AML-193 (cell line): ENCODE measurements at regions not wholly inside any gene's neighbourhood (a gene's known extent, or its start where the extent isn't known, plus 50 kb on each side); places are given as distances from the start of the nearest gene placed in this dataset.

Source experiments
- DNase-seq, 2 experiments: peaks; one replicate each; lab custom pipeline; 2025; lab: John Stamatoyannopoulos, UW

DNA sequence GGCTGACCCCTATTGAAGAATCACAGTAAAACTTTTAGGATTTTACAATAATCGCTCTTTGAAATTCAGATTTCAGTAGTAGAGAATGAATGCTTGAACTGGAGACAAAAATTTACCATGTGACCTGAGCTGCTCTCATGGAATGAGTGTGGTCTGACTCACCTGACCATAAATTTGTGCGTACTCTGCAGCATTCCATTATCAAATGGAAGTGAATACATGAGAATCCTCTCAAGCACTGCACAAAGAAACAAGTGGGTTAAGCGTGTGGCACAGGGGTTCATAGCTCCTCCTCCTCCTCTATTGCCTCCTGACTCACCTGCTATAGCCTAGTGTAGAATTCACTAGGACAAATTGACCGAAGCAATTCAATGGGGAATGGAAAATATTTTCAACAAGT is 269.8 kb upstream of the CDH9 start:
- DNase-seq = no peak

- DNase-seq = no peak
These were observed 251.8 kb upstream of the CDH9 start for GRCh38 chr5:27290172-27290571.

DNA sequence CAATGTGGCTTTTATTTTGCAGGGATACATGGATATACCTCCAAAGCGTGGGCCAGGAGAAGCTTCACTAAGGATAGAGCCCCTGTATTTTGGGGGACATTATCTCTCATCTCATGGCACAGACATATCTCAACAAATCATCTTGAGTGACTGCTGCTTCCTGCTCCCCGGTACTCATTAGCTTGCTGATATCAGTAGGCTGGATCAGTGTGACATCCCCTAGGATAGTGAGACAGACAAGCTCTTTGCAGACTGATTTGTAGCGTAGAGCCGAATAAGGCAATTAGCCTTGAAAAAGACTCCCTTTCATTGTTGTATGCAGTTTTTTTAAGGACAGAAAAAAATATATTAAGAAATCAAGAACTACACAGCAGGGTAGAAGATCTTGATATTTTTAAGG is 237.7 kb upstream of the CDH9 start:
- no peak for DNase-seq

- DNase-seq = no peak
These were observed 237.0 kb upstream of the CDH9 start for GRCh38 chr5:27275345-27275744.

DNA sequence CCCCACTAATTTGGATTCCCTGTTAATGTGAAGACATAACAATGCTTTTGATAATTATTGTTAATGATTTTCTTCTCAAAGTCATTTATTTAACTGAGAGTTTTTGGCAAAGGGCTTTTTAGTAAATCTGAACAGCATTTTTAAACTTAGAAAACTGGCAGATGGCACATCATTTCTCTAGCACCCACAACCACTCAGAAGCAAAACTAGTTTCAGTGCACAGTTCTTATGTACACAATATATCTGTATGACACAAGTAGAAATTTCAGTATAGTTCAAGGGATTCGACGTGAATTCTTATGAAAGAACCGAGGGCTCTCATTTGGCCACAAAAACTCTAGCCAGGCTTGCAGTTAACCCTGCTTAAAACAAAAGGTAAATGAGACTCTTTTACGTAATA is 231.4 kb upstream of the CDH9 start:
- DNase-seq = no peak

DNA sequence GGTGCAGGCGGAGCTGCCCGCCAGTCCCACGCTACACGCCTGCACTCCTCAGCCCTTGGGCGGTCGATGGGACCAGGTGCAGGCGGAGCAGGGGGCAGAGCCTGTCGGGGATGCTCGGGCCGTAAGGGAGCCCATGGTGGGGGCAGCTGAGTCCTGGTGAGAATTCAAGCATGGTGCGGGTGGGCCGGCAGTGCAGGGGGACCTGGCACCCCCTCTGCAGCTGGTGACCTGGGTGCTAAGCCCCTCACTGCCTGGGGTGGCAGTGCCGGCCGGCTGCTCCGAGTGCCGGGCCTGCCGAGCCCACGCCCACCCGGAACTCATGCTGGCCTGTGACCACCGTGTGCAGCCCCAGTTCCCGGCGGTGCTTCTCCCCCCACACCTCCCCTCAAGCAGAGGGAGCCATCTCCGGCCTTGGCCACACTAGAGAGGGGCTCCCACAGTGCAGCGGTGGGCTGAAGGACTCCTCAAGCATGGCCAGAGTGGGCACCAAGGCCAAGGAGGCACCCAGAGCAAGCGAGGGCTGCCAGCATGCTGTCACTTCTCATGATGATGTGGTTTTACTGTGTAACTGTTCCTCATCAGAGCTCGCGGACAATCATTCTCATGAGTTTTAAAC is 228.9 kb upstream of the CDH9 start:
- no peak for DNase-seq

GRCh38 chr5:27266184-27266583 is 227.8 kb upstream of the CDH9 start:
- DNase-seq = no peak

- no peak for DNase-seq
These were observed 219.3 kb upstream of the CDH9 start for GRCh38 chr5:27257696-27258095.

GRCh38 chr5:27252911-27253310 is 214.5 kb upstream of the CDH9 start:
- no peak for DNase-seq

DNA sequence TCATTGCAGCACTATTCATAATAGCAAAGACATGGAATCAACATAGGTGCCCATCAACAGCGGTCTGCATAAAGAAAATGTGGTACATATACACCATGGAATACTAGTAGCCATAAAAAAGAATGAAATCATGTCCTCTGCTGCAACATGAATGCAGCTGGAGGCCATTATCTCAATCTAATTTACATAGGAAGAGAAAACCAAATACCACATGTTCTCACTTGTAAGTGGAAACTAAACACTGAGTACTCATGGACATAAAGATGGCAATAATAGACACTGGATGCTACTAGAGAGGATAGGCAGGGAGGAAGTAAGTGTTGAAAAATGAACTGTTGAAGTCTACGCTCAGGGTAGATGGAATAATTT is 203.9 kb upstream of the CDH9 start:
- DNase-seq = no peak

GRCh38 chr5:27241564-27242257 is 203.3 kb upstream of the CDH9 start:
- no peak for DNase-seq

DNA sequence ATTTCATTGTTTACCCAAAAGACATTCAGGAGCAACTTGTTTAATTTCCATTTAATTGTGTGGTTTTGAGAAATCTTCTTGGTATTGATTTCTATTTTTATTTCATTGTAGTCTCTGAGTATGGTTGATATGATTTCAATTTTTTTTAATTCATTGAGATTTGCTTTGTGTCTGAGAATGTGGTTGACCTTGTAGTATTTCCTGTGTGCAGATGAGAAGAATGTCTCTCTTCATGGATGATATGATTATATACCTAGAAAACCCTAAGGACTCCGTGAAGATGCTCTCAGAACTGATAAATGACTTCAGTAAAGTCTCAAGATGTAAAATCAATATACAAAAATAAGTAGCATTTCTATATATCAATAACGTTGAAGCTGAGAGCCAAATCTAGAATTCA is 202.4 kb upstream of the CDH9 start:
- no peak for DNase-seq

- DNase-seq = no peak
These were observed 196.5 kb upstream of the CDH9 start for GRCh38 chr5:27234916-27235315.

GRCh38 chr5:27221410-27221809 is 183.0 kb upstream of the CDH9 start:
- no peak for DNase-seq

DNA sequence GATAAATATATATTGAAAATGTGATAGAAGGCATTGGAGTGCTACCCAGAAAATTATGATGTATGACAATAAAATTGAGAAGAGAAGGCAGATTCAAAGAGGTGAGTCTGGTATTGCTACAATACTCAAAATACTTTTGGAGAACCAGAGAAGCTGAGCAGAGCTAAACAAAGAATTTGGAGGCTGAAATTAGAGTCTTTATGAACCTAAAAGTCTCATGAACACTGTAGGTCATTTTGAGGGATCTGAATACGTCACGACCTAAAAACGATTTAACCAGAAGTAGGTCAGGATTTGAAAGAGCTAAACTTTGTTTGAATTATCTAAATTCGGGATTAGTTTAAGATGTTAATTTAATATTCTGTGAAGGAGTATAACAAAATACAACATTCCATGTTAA is 182.4 kb upstream of the CDH9 start:
- no peak for DNase-seq

GRCh38 chr5:27217977-27218376 is 179.6 kb upstream of the CDH9 start:
- no peak for DNase-seq

GRCh38 chr5:27217155-27217956 is 179.0 kb upstream of the CDH9 start:
- no peak for DNase-seq

GRCh38 chr5:27216367-27216950 is 178.1 kb upstream of the CDH9 start:
- no peak for DNase-seq

DNA sequence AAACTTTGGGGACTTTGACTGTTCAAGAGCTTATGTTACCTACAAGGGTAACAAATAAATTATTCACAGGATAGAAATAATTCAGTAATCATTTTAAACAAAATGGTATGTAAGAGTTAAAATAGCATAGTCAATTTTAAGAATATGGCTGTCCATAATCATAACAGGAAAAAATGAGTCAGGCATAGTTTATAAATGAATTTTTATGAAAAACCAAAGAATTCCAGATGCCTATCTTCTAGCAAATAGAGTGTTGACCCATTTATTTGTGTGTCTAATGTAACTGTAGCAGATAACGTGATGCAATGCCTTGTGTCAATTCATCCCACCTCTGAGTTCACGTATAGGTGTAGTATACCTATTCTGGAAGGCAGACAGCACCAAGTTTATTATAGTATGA is 169.7 kb upstream of the CDH9 start:
- DNase-seq = no peak

DNA sequence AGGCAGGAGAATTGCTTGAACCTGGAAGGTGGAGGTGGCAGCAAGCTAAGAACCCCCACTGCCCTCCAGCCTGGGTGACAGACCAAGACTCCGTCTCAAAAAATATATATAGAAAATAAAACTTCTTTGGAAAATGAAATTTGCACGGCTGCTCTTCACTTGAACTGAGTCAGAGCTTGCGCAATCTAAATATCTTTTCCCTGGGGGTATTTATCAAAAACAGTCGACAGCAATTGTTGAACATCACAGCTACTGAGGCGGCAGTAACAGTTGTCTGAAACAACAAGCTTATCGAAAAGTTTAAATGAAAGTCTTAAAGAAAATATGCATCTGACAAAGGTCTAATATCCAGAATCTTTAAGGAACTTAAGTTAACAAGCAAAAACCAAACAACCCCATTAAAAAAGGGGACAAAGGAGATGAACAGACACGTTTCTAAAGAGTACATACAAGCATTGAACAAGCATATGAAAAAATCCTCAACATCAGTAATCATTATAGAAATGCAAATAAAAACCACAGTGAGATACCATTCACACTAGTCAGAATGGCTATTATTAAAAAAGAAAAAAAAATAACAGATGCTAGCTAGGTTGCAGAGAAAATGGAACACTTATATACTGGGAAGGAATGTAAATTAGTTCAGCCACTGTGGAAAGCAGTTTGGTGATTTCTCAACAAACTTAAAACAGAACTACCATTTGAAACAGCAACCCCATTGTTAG is 153.6 kb upstream of the CDH9 start:
- no peak for DNase-seq

DNA sequence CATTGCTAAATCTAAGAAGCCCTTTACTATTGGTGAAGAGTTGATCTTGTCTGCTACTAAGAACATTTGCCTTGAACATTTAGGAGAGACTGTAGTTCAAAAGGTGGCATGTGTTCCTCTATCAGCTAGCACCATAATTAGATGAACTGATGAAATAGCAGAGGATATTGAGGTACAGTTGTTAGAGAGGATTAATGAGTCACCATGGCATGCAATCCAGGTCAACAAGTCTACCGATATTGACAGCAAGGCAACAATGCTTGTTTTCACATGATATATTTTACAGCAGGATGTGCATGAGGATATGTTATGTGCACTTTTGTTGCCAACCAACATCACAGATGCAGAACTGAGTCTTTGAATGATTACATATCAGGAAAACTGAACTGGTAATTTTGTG is 134.3 kb upstream of the CDH9 start:
- no peak for DNase-seq

DNA sequence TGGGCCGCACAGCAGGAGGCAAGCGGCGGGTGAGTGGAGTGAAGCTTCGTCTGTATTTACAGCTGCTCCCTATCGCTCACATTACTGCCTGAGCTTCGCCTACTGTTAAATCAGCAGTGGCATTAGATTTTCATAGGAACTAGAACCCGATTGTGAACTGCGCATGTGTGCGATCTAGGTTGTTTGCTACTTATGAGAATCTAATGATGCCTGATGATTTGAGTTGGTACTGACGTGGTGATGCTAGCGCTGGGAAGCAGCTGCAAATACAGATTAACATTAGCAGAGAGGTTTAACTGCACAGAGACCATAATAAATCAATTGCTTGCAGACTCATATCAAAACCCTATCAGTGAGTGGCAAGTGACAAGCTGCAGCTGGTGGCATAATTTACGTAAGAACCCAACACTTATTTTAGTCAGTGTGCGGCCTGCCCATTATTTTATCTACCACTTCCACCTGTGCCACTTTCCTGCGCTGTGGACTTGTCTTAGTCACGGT is 133.4 kb upstream of the CDH9 start:
- no peak for DNase-seq
